ENCODE measurements at regions not wholly inside any gene's neighbourhood (a gene's known extent, or its start where the extent isn't known, plus 50 kb on each side); places are given as distances from the start of the nearest gene placed in this dataset.
"Not testable (repeated sequence)": the region's sequence is repeated elsewhere in the genome, so short reads cannot be mapped to it uniquely, and the experiment has no call there.

GRCh38 chr14:55766071-55766470, 186.1 kb downstream of the KTN1 start:
- no peak for DNase-seq (ENCODE audit: low read depth in 1 of 2, low spot score in 1 of 2)

GRCh38 chr14:55767286-55767685, 187.3 kb downstream of the KTN1 start:
- DNase-seq (ENCODE audit: low read depth in 1 of 2, low spot score in 1 of 2) = no peak

GRCh38 chr14:55769877-55770276, 189.9 kb downstream of the KTN1 start:
- no peak for DNase-seq (ENCODE audit: low read depth in 1 of 2, low spot score in 1 of 2)

GRCh38 chr14:55771242-55771981, 191.4 kb downstream of the KTN1 start:
- DNase-seq (ENCODE audit: low read depth in 1 of 2, low spot score in 1 of 2) = no peak

- DNase-seq (ENCODE audit: low read depth in 1 of 2, low spot score in 1 of 2) = no peak
Observed at GRCh38 chr14:55772486-55772885, 192.5 kb downstream of the KTN1 start.

GRCh38 chr14:55773312-55773711, 193.3 kb downstream of the KTN1 start:
- DNase-seq (ENCODE audit: low read depth in 1 of 2, low spot score in 1 of 2) = no peak

- no peak for DNase-seq (ENCODE audit: low read depth in 1 of 2, low spot score in 1 of 2)
Observed at GRCh38 chr14:55773984-55774545, 194.1 kb downstream of the KTN1 start.

- DNase-seq (ENCODE audit: low read depth in 1 of 2, low spot score in 1 of 2) = no peak
Observed at GRCh38 chr14:55777877-55778276, 197.9 kb downstream of the KTN1 start.

- no peak for DNase-seq (ENCODE audit: low read depth in 1 of 2, low spot score in 1 of 2)
Observed at GRCh38 chr14:55780156-55780946, 200.3 kb downstream of the KTN1 start.

- DNase-seq (ENCODE audit: low read depth in 1 of 2, low spot score in 1 of 2) = no peak
Observed at GRCh38 chr14:55781046-55781445, 201.0 kb downstream of the KTN1 start.

- DNase-seq (ENCODE audit: low read depth in 1 of 2, low spot score in 1 of 2) = no peak
Observed at GRCh38 chr14:55782166-55782565, 202.2 kb downstream of the KTN1 start.

GRCh38 chr14:55789406-55789805, 209.4 kb downstream of the KTN1 start:
- DNase-seq (ENCODE audit: low read depth in 1 of 2, low spot score in 1 of 2) = no peak

- DNase-seq (ENCODE audit: low read depth in 1 of 2, low spot score in 1 of 2) = no peak
Observed at GRCh38 chr14:55794655-55795595, 214.9 kb downstream of the KTN1 start.

GRCh38 chr14:55796513-55796912, 216.5 kb downstream of the KTN1 start:
- not testable (repeated sequence) for DNase-seq (ENCODE audit: low read depth in 1 of 2, low spot score in 1 of 2)

- no peak for DNase-seq (ENCODE audit: low read depth in 1 of 2, low spot score in 1 of 2)
Observed at GRCh38 chr14:55798406-55798805, 218.4 kb downstream of the KTN1 start.

GRCh38 chr14:55799508-55800095, 219.6 kb downstream of the KTN1 start:
- DNase-seq (ENCODE audit: low read depth in 1 of 2, low spot score in 1 of 2) = no peak

GRCh38 chr14:55800156-55800785, 220.3 kb downstream of the KTN1 start:
- no peak for DNase-seq (ENCODE audit: low read depth in 1 of 2, low spot score in 1 of 2)

GRCh38 chr14:55801121-55801520, 221.1 kb downstream of the KTN1 start:
- DNase-seq (ENCODE audit: low read depth in 1 of 2, low spot score in 1 of 2) = no peak

GRCh38 chr14:55802986-55803872, 223.2 kb downstream of the KTN1 start:
- DNase-seq (ENCODE audit: low read depth in 1 of 2, low spot score in 1 of 2) = no peak
